Endodermal cell (in vitro differentiated cells): ENCODE measurements at regions not wholly inside any gene's neighbourhood (a gene's known extent, or its start where the extent isn't known, plus 50 kb on each side); places are given as distances from the start of the nearest gene placed in this dataset.
A peak's percentile ranks its signal among the peaks of the same experiment; 100 is the strongest.

Source experiments
- DNase-seq: peaks from one replicate; pipeline ENCODE4 v3.0.0-alpha.2; 2017
- H3K27ac ChIP-seq: 2 replicates; pipeline ENCODE4 v1.5.1; 2013; ENCODE audit warnings: mild to moderate bottlenecking, low read depth, low read length, moderate library complexity
- H3K27me3 ChIP-seq: 2 replicates; pipeline ENCODE4 v1.6.1; 2013; ENCODE audit warnings: mild to moderate bottlenecking, low read length, moderate library complexity; ENCODE audit not compliant: insufficient read depth, control insufficient read depth, poor library complexity, severe bottlenecking
- H3K36me3 ChIP-seq: 2 replicates; pipeline ENCODE4 v1.7.0; 2013; ENCODE audit warnings: mild to moderate bottlenecking, low read length, moderate library complexity; ENCODE audit not compliant: control insufficient read depth, insufficient read depth
- H3K4me1 ChIP-seq: one replicate; pipeline ENCODE4 v1.7.0; 2013; ENCODE audit warnings: low read length; ENCODE audit not compliant: control insufficient read depth, insufficient read depth
- H3K4me3 ChIP-seq: 2 replicates; pipeline ENCODE4 v1.5.1; 2013; ENCODE audit warnings: mild to moderate bottlenecking, low read length, moderate library complexity
- H3K9ac ChIP-seq: 2 replicates; pipeline ENCODE4 v1.6.1; 2013; ENCODE audit warnings: mild to moderate bottlenecking, low read length, moderate library complexity; ENCODE audit not compliant: poor library complexity, severe bottlenecking; ENCODE audit errors: extremely low read depth
- H3K9me3 ChIP-seq: 2 replicates; pipeline ENCODE4 v1.6.1; 2013; ENCODE audit warnings: mild to moderate bottlenecking, low read length, moderate library complexity; ENCODE audit not compliant: control insufficient read depth
- H3K27ac Mint-ChIP-seq: 2 replicates; pipeline ENCODE4 v1.8.0; 2020; ENCODE audit warnings: mixed read lengths
- H3K27me3 Mint-ChIP-seq: 2 replicates; pipeline ENCODE4 v1.8.0; 2021; ENCODE audit warnings: mild to moderate bottlenecking, mixed read lengths; ENCODE audit not compliant: insufficient read depth
- H3K36me3 Mint-ChIP-seq: 2 replicates; pipeline ENCODE4 v1.8.0; 2020; ENCODE audit warnings: low read depth, mixed read lengths
- H3K4me1 Mint-ChIP-seq: 2 replicates; pipeline ENCODE4 v1.8.0; 2020; ENCODE audit warnings: mixed read lengths
- H3K4me3 Mint-ChIP-seq: 2 replicates; pipeline ENCODE4 v1.8.0; 2020; ENCODE audit warnings: mild to moderate bottlenecking, moderate library complexity, mixed read lengths
- H3K9me3 Mint-ChIP-seq: 2 replicates; pipeline ENCODE4 v1.8.0; 2020; ENCODE audit warnings: mild to moderate bottlenecking, mixed read lengths
- CTCF ChIP-seq: fragments of 200-600 bp; sonication (generic); conservative IDR thresholded peaks from 2 replicates; pipeline ENCODE4 v1.5.0; 2021; ENCODE audit warnings: antibody characterized with exemption, mild to moderate bottlenecking
- WGBS, 2 experiments: methylation state at CpG; one replicate each; pipeline versions ENCODE4 v1.1.5 to v1.1.7; 2013; ENCODE audit warnings: missing lambda C conversion rate in 2 of 2, mixed read lengths in 1 of 2; ENCODE audit not compliant: insufficient coverage in 1 of 2, insufficient read length in 1 of 2; 5-methylcytosine and 5-hydroxymethylcytosine counted together

GRCh38 chr6:170127151-170127550 is 163.7 kb downstream of the DLL1 start:
- Histone ChIP-seq H3K27ac (no peak overlapping the region), H3K4me3 (no peak overlapping the region), H3K9me3 (no peaks in the 10 kb centered on the region), H3K9ac (no peak overlapping the region), H3K4me1 (no peaks in the 10 kb centered on the region), H3K27me3 (no peaks in the 10 kb centered on the region), H3K36me3 (no peaks in the 10 kb centered on the region)
- 81 to 97% methylated on average over 6 to 9 of the region's 9 CpGs for WGBS, 2 experiments
- H3K9me3 Mint-ChIP-seq = peaks cover 2% of the 10 kb centered on the region
- no peaks in the 10 kb centered on the region for H3K4me1 Mint-ChIP-seq
- no peaks in the 10 kb centered on the region for H3K36me3 Mint-ChIP-seq
- no peaks in the 10 kb centered on the region for H3K27me3 Mint-ChIP-seq
- no peak overlapping the region for H3K4me3 Mint-ChIP-seq
- DNase-seq = peak; percentile 21
- no peak overlapping the region for H3K27ac Mint-ChIP-seq
- no peak for TF ChIP-seq CTCF

DNA sequence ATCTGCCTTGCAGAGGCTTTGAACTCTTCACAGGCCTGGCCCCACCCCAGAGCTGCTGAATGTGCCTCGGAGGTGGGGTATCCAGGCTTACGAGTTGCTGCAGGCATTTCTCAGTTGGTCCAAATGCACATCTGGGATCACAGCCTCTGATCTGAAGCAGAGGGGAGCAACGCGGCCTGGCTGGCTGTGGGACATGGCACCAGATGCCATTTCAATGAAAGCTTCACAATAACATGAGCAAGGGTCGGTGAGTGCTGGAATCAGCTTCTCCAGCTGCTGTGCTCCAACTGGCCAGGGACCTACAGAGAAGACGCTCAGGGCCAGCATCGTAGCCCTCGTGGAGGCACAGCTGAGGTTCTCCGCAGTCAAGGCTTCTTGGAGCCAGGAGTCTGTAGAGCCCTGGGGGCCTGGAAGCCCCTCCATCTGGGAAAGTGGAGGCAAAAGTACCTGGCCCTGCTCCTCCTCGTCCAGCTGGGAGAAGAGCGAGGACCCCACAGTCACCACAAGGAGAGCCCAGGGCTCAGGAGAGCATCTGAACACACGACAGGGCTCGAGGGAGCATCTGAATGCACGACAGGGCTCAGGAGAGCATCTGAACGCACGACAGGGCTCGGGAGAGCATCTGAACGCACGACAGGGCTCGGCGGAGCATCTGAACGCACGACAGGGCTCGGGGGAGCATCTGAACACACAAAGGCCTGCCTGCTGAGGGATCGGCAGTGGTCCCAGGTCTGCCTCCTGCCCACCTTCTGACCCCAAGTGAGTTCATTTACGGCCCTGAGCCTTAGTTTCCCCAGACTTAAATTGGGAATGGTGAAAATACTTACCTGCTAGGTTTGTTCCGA is 165.2 kb downstream of the DLL1 start:
- Mint-ChIP-seq H3K4me3 (no peak overlapping the region), H3K9me3 (peaks cover 12% of the 10 kb centered on the region), H3K27me3 (no peaks in the 10 kb centered on the region), H3K36me3 (no peaks in the 10 kb centered on the region), H3K27ac (no peak overlapping the region), H3K4me1 (no peaks in the 10 kb centered on the region)
- no peak overlapping the region for H3K4me3 ChIP-seq
- WGBS, 2 experiments = 87 to 90% methylated on average over 25 to 27 of the region's 27 CpGs
- peaks cover 11% of the 10 kb centered on the region for H3K9me3 ChIP-seq
- no peaks in the 10 kb centered on the region for H3K36me3 ChIP-seq
- no peak for TF ChIP-seq CTCF
- DNase-seq = peak; percentile 38
- H3K27me3 ChIP-seq = no peaks in the 10 kb centered on the region
- no peak overlapping the region for H3K27ac ChIP-seq
- H3K9ac ChIP-seq = no peak overlapping the region
- H3K4me1 ChIP-seq = no peaks in the 10 kb centered on the region

GRCh38 chr6:170124836-170125235 is 166.0 kb downstream of the DLL1 start:
- no peaks in the 10 kb centered on the region for H3K27me3 ChIP-seq
- peaks cover 18% of the 10 kb centered on the region for H3K9me3 ChIP-seq
- no peak overlapping the region for H3K27ac ChIP-seq
- Mint-ChIP-seq H3K4me1 (no peaks in the 10 kb centered on the region), H3K36me3 (no peaks in the 10 kb centered on the region), H3K27me3 (no peaks in the 10 kb centered on the region), H3K27ac (no peak overlapping the region), H3K9me3 (peaks cover 20% of the 10 kb centered on the region), H3K4me3 (no peak overlapping the region)
- no peaks in the 10 kb centered on the region for H3K36me3 ChIP-seq
- H3K4me1 ChIP-seq = no peaks in the 10 kb centered on the region
- 77 to 100% methylated on average over 1 to 5 of the region's 5 CpGs for WGBS, 2 experiments
- no peak overlapping the region for H3K9ac ChIP-seq
- DNase-seq = peak; percentile 44
- no peak overlapping the region for H3K4me3 ChIP-seq
- TF ChIP-seq CTCF = no peak
